H9 (cell line): ENCODE measurements at regions not wholly inside any gene's neighbourhood (a gene's known extent, or its start where the extent isn't known, plus 50 kb on each side); places are given as distances from the start of the nearest gene placed in this dataset.

Experiments used
- DNase-seq: peaks from one replicate; pipeline ENCODE4 v3.0.0-alpha.2; 2017
- H2AFZ ChIP-seq: one replicate; pipeline ENCODE4 v1.6.1; 2013; ENCODE audit warnings: mild to moderate bottlenecking, low read length, control low read depth, moderate library complexity
- H2AK5ac ChIP-seq: 2 replicates; pipeline ENCODE4 v1.6.1; 2013; ENCODE audit warnings: low read length, control low read depth, mixed read lengths; ENCODE audit not compliant: insufficient read length
- H2BK120ac ChIP-seq: one replicate; pipeline ENCODE4 v1.6.1; 2013; ENCODE audit warnings: low read depth, mild to moderate bottlenecking, low read length, control low read depth, inconsistent platforms; ENCODE audit not compliant: poor library complexity, severe bottlenecking
- H2BK12ac ChIP-seq: 2 replicates; pipeline ENCODE4 v1.6.1; 2013; ENCODE audit warnings: low read length, control low read depth, mixed read lengths, low read depth; ENCODE audit not compliant: insufficient read length
- H2BK15ac ChIP-seq: 2 replicates; pipeline ENCODE4 v1.6.1; 2013; ENCODE audit warnings: low read depth, low read length, control low read depth
- H2BK20ac ChIP-seq: one replicate; pipeline ENCODE4 v1.6.1; 2013; ENCODE audit warnings: low read depth, mild to moderate bottlenecking, low read length, control low read depth, inconsistent platforms; ENCODE audit not compliant: poor library complexity, severe bottlenecking
- H2BK5ac ChIP-seq: 2 replicates; pipeline ENCODE4 v1.6.1; 2013; ENCODE audit warnings: low read length, control low read depth, mixed read lengths; ENCODE audit not compliant: insufficient read length
- H3K14ac ChIP-seq: 2 replicates; pipeline ENCODE4 v1.6.1; 2013; ENCODE audit warnings: low read length, control low read depth; ENCODE audit not compliant: insufficient read depth
- H3K18ac ChIP-seq: 2 replicates; pipeline ENCODE4 v1.6.1; 2013; ENCODE audit warnings: low read depth, mild to moderate bottlenecking, mixed read lengths, low read length, control low read depth; ENCODE audit not compliant: insufficient read length
- H3K23ac ChIP-seq: 2 replicates; pipeline ENCODE4 v1.6.1; 2013; ENCODE audit warnings: low read length, control low read depth, mixed read lengths, low read depth; ENCODE audit not compliant: insufficient read length
- H3K23me2 ChIP-seq: 2 replicates; pipeline ENCODE4 v1.6.1; 2013; ENCODE audit warnings: low read depth, mild to moderate bottlenecking, mixed read lengths, low read length, control low read depth; ENCODE audit not compliant: insufficient read length, poor library complexity, severe bottlenecking
- H3K27ac ChIP-seq: 2 replicates; pipeline ENCODE4 v1.5.1; 2013; ENCODE audit warnings: low read length, control low read depth, mixed read lengths, low read depth; ENCODE audit not compliant: insufficient read length
- H3K27me3 ChIP-seq: 2 replicates; pipeline ENCODE4 v1.6.1; 2013; ENCODE audit warnings: low read length, control low read depth, inconsistent platforms; ENCODE audit not compliant: insufficient read depth
- H3K4ac ChIP-seq: 2 replicates; pipeline ENCODE4 v1.6.1; 2013; ENCODE audit warnings: low read depth, mild to moderate bottlenecking, control low read depth, inconsistent platforms, low read length, moderate library complexity
- H3K4me1 ChIP-seq: 2 replicates; pipeline ENCODE4 v1.6.1; 2013; ENCODE audit warnings: low read length, control low read depth, inconsistent platforms; ENCODE audit not compliant: insufficient read depth
- H3K4me2 ChIP-seq: 2 replicates; pipeline ENCODE4 v1.6.1; 2013; ENCODE audit warnings: low read length, control low read depth, mixed read lengths; ENCODE audit not compliant: insufficient read length, insufficient read depth
- H3K56ac ChIP-seq: 2 replicates; pipeline ENCODE4 v1.6.1; 2013; ENCODE audit warnings: low read depth, mild to moderate bottlenecking, mixed read lengths, low read length, control low read depth; ENCODE audit not compliant: insufficient read length
- H3K79me1 ChIP-seq: 2 replicates; pipeline ENCODE4 v1.6.1; 2013; ENCODE audit warnings: low read depth, mild to moderate bottlenecking, moderate library complexity, low read length, control low read depth, inconsistent platforms; ENCODE audit not compliant: insufficient read depth, poor library complexity, severe bottlenecking
- H3K79me2 ChIP-seq: 2 replicates; pipeline ENCODE4 v1.6.1; 2013; ENCODE audit warnings: low read length, control low read depth, inconsistent platforms; ENCODE audit not compliant: insufficient read depth
- H3K9ac ChIP-seq: 2 replicates; pipeline ENCODE4 v1.6.1; 2013; ENCODE audit warnings: low read length, control low read depth, mixed read lengths; ENCODE audit not compliant: insufficient read length; ENCODE audit errors: extremely low read depth
- H3K9me3 ChIP-seq: one replicate; pipeline ENCODE4 v1.6.1; 2013; ENCODE audit warnings: low read depth, low read length, inconsistent platforms; ENCODE audit not compliant: control insufficient read depth
- H3T11ph ChIP-seq: one replicate; pipeline ENCODE4 v1.6.1; 2013; ENCODE audit warnings: mild to moderate bottlenecking, low read length, control low read depth, inconsistent platforms
- H4K20me1 ChIP-seq: one replicate; pipeline ENCODE4 v1.6.1; 2013; ENCODE audit not compliant: control insufficient read depth, insufficient read length, insufficient read depth
- H4K5ac ChIP-seq: 2 replicates; pipeline ENCODE4 v1.6.1; 2013; ENCODE audit warnings: low read depth, mild to moderate bottlenecking, mixed read lengths, low read length, control low read depth; ENCODE audit not compliant: insufficient read length
- H4K8ac ChIP-seq: replicated peaks from 2 replicates; pipeline ENCODE4 v1.6.1; 2013; ENCODE audit warnings: low read length, control low read depth, mixed read lengths, low read depth; ENCODE audit not compliant: insufficient read length
- H4K91ac ChIP-seq: 2 replicates; pipeline ENCODE4 v1.6.1; 2013; ENCODE audit warnings: low read depth, mild to moderate bottlenecking, moderate library complexity, mixed read lengths, low read length, control low read depth; ENCODE audit not compliant: insufficient read length
- H3K27ac Mint-ChIP-seq, 3 experiments: 2 replicates in 2 of 3; 3 replicates in 1 of 3; pipeline ENCODE4 v1.8.0; 2020 to 2021; ENCODE audit warnings: mixed read lengths in 3 of 3, mild to moderate bottlenecking in 1 of 3, moderate library complexity in 1 of 3
- H3K27me3 Mint-ChIP-seq: 2 replicates; pipeline ENCODE4 v1.8.0; 2021; ENCODE audit warnings: low read depth, mild to moderate bottlenecking, moderate library complexity, mixed read lengths
- H3K36me3 Mint-ChIP-seq, 3 experiments: 2 replicates in 2 of 3; 3 replicates in 1 of 3; pipeline ENCODE4 v1.8.0; 2020 to 2021; ENCODE audit warnings: low read depth in 3 of 3, mixed read lengths in 3 of 3; ENCODE audit not compliant: insufficient read depth in 1 of 3
- H3K4me1 Mint-ChIP-seq, 2 experiments: 2 replicates each; pipeline ENCODE4 v1.8.0; 2020; ENCODE audit warnings: mixed read lengths in 2 of 2
- H3K4me3 Mint-ChIP-seq, 2 experiments: 2 replicates in 1 of 2; 3 replicates in 1 of 2; pipeline ENCODE4 v1.8.0; 2020 to 2021; ENCODE audit warnings: mild to moderate bottlenecking in 2 of 2, mixed read lengths in 2 of 2, moderate library complexity in 1 of 2
- H3K9me3 Mint-ChIP-seq, 2 experiments: 2 replicates in 1 of 2; 3 replicates in 1 of 2; pipeline ENCODE4 v1.8.0; 2020; ENCODE audit warnings: mild to moderate bottlenecking in 2 of 2, mixed read lengths in 2 of 2, moderate library complexity in 1 of 2
- WGBS: extraction: QIAGEN DNeasy Blood & Tissue Kit; methylation state at CpG from one replicate; pipeline ENCODE4 v1.1.7; 2013; ENCODE audit warnings: missing lambda C conversion rate, low lambda C conversion rate, mixed read lengths; ENCODE audit not compliant: insufficient read length; ENCODE audit errors: extremely low coverage; 5-methylcytosine and 5-hydroxymethylcytosine counted together
- TF ChIP-seq, protein P1 (sequence below): fragments of 200-600 bp; sonication (generic); conservative IDR thresholded peaks from 3 replicates; pipeline ENCODE4 v1.8.0; 2021; ENCODE audit warnings: antibody characterized with exemption, mild to moderate bottlenecking

- Mint-ChIP-seq H3K9me3 (peaks cover 7 to 16% of the 10 kb centered on the region in 2 experiments; a peak in 4 of 5 replicates), H3K36me3 (peaks cover 0 to 4% (median 2%) of the 10 kb centered on the region in 3 experiments; a peak in 3 of 7 replicates), H3K4me1 (peaks cover 0 to 9% of the 10 kb centered on the region in 2 experiments; a peak in 2 of 4 replicates), H3K27me3 (peaks cover 33% of the 10 kb centered on the region), H3K4me3 (no peak overlapping the region), H3K27ac (no peak overlapping the region)
- H2BK15ac ChIP-seq, result no peak overlapping the region
- WGBS, result no CpG with 5 or more reads among the region's 14 CpGs
- no peak overlapping the region for H4K5ac ChIP-seq
- TF ChIP-seq, protein P1, sequence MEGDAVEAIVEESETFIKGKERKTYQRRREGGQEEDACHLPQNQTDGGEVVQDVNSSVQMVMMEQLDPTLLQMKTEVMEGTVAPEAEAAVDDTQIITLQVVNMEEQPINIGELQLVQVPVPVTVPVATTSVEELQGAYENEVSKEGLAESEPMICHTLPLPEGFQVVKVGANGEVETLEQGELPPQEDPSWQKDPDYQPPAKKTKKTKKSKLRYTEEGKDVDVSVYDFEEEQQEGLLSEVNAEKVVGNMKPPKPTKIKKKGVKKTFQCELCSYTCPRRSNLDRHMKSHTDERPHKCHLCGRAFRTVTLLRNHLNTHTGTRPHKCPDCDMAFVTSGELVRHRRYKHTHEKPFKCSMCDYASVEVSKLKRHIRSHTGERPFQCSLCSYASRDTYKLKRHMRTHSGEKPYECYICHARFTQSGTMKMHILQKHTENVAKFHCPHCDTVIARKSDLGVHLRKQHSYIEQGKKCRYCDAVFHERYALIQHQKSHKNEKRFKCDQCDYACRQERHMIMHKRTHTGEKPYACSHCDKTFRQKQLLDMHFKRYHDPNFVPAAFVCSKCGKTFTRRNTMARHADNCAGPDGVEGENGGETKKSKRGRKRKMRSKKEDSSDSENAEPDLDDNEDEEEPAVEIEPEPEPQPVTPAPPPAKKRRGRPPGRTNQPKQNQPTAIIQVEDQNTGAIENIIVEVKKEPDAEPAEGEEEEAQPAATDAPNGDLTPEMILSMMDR, result no peak
- no peaks in the 10 kb centered on the region for H3K79me1 ChIP-seq
- no peak overlapping the region for H3K9ac ChIP-seq
- H3K56ac ChIP-seq, result no peak overlapping the region
- no peak for DNase-seq
- H4K20me1 ChIP-seq, result no peaks in the 10 kb centered on the region
- no peak overlapping the region for H2BK20ac ChIP-seq
- H3K23ac ChIP-seq, result no peak overlapping the region
- H3K4me2 ChIP-seq, result no peak overlapping the region
- H2AFZ ChIP-seq, result no peak overlapping the region
- no peak overlapping the region for H3K4ac ChIP-seq
- no peaks in the 10 kb centered on the region for H3K4me1 ChIP-seq
- no peak overlapping the region for H4K91ac ChIP-seq
- no peak overlapping the region for H3K18ac ChIP-seq
- H4K8ac ChIP-seq, result no peak overlapping the region
- no peaks in the 10 kb centered on the region for H3K9me3 ChIP-seq
- H3K79me2 ChIP-seq, result no peaks in the 10 kb centered on the region
- H3K27ac ChIP-seq, result no peak overlapping the region
- no peak overlapping the region for H2AK5ac ChIP-seq
- H2BK12ac ChIP-seq, result no peak overlapping the region
- no peak overlapping the region for H3T11ph ChIP-seq
- H2BK5ac ChIP-seq, result no peak overlapping the region
- no peaks in the 10 kb centered on the region for H3K27me3 ChIP-seq
- H3K14ac ChIP-seq, result no peak overlapping the region; the same call in 1 of the 2 replicates
- H2BK120ac ChIP-seq, result no peak overlapping the region
- H3K23me2 ChIP-seq, result no peaks in the 10 kb centered on the region
Measured at GRCh38 chr22:44572414-44573207, 74.6 kb upstream of the RTL6 start.
